H9 (cell line): ENCODE measurements at regions not wholly inside any gene's neighbourhood (a gene's known extent, or its start where the extent isn't known, plus 50 kb on each side); places are given as distances from the start of the nearest gene placed in this dataset.

Experiments
- DNase-seq: peaks from one replicate; pipeline ENCODE4 v3.0.0-alpha.2; 2017
- H2AFZ ChIP-seq: one replicate; pipeline ENCODE4 v1.6.1; 2013; ENCODE audit warnings: mild to moderate bottlenecking, low read length, control low read depth, moderate library complexity
- H2AK5ac ChIP-seq: 2 replicates; pipeline ENCODE4 v1.6.1; 2013; ENCODE audit warnings: low read length, control low read depth, mixed read lengths; ENCODE audit not compliant: insufficient read length
- H2BK120ac ChIP-seq: one replicate; pipeline ENCODE4 v1.6.1; 2013; ENCODE audit warnings: low read depth, mild to moderate bottlenecking, low read length, control low read depth, inconsistent platforms; ENCODE audit not compliant: poor library complexity, severe bottlenecking
- H2BK12ac ChIP-seq: 2 replicates; pipeline ENCODE4 v1.6.1; 2013; ENCODE audit warnings: low read length, control low read depth, mixed read lengths, low read depth; ENCODE audit not compliant: insufficient read length
- H2BK15ac ChIP-seq: 2 replicates; pipeline ENCODE4 v1.6.1; 2013; ENCODE audit warnings: low read depth, low read length, control low read depth
- H2BK20ac ChIP-seq: one replicate; pipeline ENCODE4 v1.6.1; 2013; ENCODE audit warnings: low read depth, mild to moderate bottlenecking, low read length, control low read depth, inconsistent platforms; ENCODE audit not compliant: poor library complexity, severe bottlenecking
- H2BK5ac ChIP-seq: 2 replicates; pipeline ENCODE4 v1.6.1; 2013; ENCODE audit warnings: low read length, control low read depth, mixed read lengths; ENCODE audit not compliant: insufficient read length
- H3K14ac ChIP-seq: 2 replicates; pipeline ENCODE4 v1.6.1; 2013; ENCODE audit warnings: low read length, control low read depth; ENCODE audit not compliant: insufficient read depth
- H3K18ac ChIP-seq: 2 replicates; pipeline ENCODE4 v1.6.1; 2013; ENCODE audit warnings: low read depth, mild to moderate bottlenecking, mixed read lengths, low read length, control low read depth; ENCODE audit not compliant: insufficient read length
- H3K23ac ChIP-seq: 2 replicates; pipeline ENCODE4 v1.6.1; 2013; ENCODE audit warnings: low read length, control low read depth, mixed read lengths, low read depth; ENCODE audit not compliant: insufficient read length
- H3K23me2 ChIP-seq: 2 replicates; pipeline ENCODE4 v1.6.1; 2013; ENCODE audit warnings: low read depth, mild to moderate bottlenecking, mixed read lengths, low read length, control low read depth; ENCODE audit not compliant: insufficient read length, poor library complexity, severe bottlenecking
- H3K27ac ChIP-seq: 2 replicates; pipeline ENCODE4 v1.5.1; 2013; ENCODE audit warnings: low read length, control low read depth, mixed read lengths, low read depth; ENCODE audit not compliant: insufficient read length
- H3K27me3 ChIP-seq: 2 replicates; pipeline ENCODE4 v1.6.1; 2013; ENCODE audit warnings: low read length, control low read depth, inconsistent platforms; ENCODE audit not compliant: insufficient read depth
- H3K4ac ChIP-seq: 2 replicates; pipeline ENCODE4 v1.6.1; 2013; ENCODE audit warnings: low read depth, mild to moderate bottlenecking, control low read depth, inconsistent platforms, low read length, moderate library complexity
- H3K4me1 ChIP-seq: 2 replicates; pipeline ENCODE4 v1.6.1; 2013; ENCODE audit warnings: low read length, control low read depth, inconsistent platforms; ENCODE audit not compliant: insufficient read depth
- H3K4me2 ChIP-seq: 2 replicates; pipeline ENCODE4 v1.6.1; 2013; ENCODE audit warnings: low read length, control low read depth, mixed read lengths; ENCODE audit not compliant: insufficient read length, insufficient read depth
- H3K56ac ChIP-seq: 2 replicates; pipeline ENCODE4 v1.6.1; 2013; ENCODE audit warnings: low read depth, mild to moderate bottlenecking, mixed read lengths, low read length, control low read depth; ENCODE audit not compliant: insufficient read length
- H3K79me1 ChIP-seq: 2 replicates; pipeline ENCODE4 v1.6.1; 2013; ENCODE audit warnings: low read depth, mild to moderate bottlenecking, moderate library complexity, low read length, control low read depth, inconsistent platforms; ENCODE audit not compliant: insufficient read depth, poor library complexity, severe bottlenecking
- H3K79me2 ChIP-seq: 2 replicates; pipeline ENCODE4 v1.6.1; 2013; ENCODE audit warnings: low read length, control low read depth, inconsistent platforms; ENCODE audit not compliant: insufficient read depth
- H3K9ac ChIP-seq: 2 replicates; pipeline ENCODE4 v1.6.1; 2013; ENCODE audit warnings: low read length, control low read depth, mixed read lengths; ENCODE audit not compliant: insufficient read length; ENCODE audit errors: extremely low read depth
- H3K9me3 ChIP-seq: one replicate; pipeline ENCODE4 v1.6.1; 2013; ENCODE audit warnings: low read depth, low read length, inconsistent platforms; ENCODE audit not compliant: control insufficient read depth
- H3T11ph ChIP-seq: one replicate; pipeline ENCODE4 v1.6.1; 2013; ENCODE audit warnings: mild to moderate bottlenecking, low read length, control low read depth, inconsistent platforms
- H4K20me1 ChIP-seq: one replicate; pipeline ENCODE4 v1.6.1; 2013; ENCODE audit not compliant: control insufficient read depth, insufficient read length, insufficient read depth
- H4K5ac ChIP-seq: 2 replicates; pipeline ENCODE4 v1.6.1; 2013; ENCODE audit warnings: low read depth, mild to moderate bottlenecking, mixed read lengths, low read length, control low read depth; ENCODE audit not compliant: insufficient read length
- H4K8ac ChIP-seq: replicated peaks from 2 replicates; pipeline ENCODE4 v1.6.1; 2013; ENCODE audit warnings: low read length, control low read depth, mixed read lengths, low read depth; ENCODE audit not compliant: insufficient read length
- H4K91ac ChIP-seq: 2 replicates; pipeline ENCODE4 v1.6.1; 2013; ENCODE audit warnings: low read depth, mild to moderate bottlenecking, moderate library complexity, mixed read lengths, low read length, control low read depth; ENCODE audit not compliant: insufficient read length
- H3K27ac Mint-ChIP-seq, 3 experiments: 2 replicates in 2 of 3; 3 replicates in 1 of 3; pipeline ENCODE4 v1.8.0; 2020 to 2021; ENCODE audit warnings: mixed read lengths in 3 of 3, mild to moderate bottlenecking in 1 of 3, moderate library complexity in 1 of 3
- H3K27me3 Mint-ChIP-seq: 2 replicates; pipeline ENCODE4 v1.8.0; 2021; ENCODE audit warnings: low read depth, mild to moderate bottlenecking, moderate library complexity, mixed read lengths
- H3K36me3 Mint-ChIP-seq, 3 experiments: 2 replicates in 2 of 3; 3 replicates in 1 of 3; pipeline ENCODE4 v1.8.0; 2020 to 2021; ENCODE audit warnings: low read depth in 3 of 3, mixed read lengths in 3 of 3; ENCODE audit not compliant: insufficient read depth in 1 of 3
- H3K4me1 Mint-ChIP-seq, 2 experiments: 2 replicates each; pipeline ENCODE4 v1.8.0; 2020; ENCODE audit warnings: mixed read lengths in 2 of 2
- H3K4me3 Mint-ChIP-seq, 2 experiments: 2 replicates in 1 of 2; 3 replicates in 1 of 2; pipeline ENCODE4 v1.8.0; 2020 to 2021; ENCODE audit warnings: mild to moderate bottlenecking in 2 of 2, mixed read lengths in 2 of 2, moderate library complexity in 1 of 2
- H3K9me3 Mint-ChIP-seq, 2 experiments: 2 replicates in 1 of 2; 3 replicates in 1 of 2; pipeline ENCODE4 v1.8.0; 2020; ENCODE audit warnings: mild to moderate bottlenecking in 2 of 2, mixed read lengths in 2 of 2, moderate library complexity in 1 of 2
- CTCF ChIP-seq: fragments of 200-600 bp; sonication (generic); conservative IDR thresholded peaks from 3 replicates; pipeline ENCODE4 v1.8.0; 2021; ENCODE audit warnings: antibody characterized with exemption, mild to moderate bottlenecking
- WGBS: extraction: QIAGEN DNeasy Blood & Tissue Kit; methylation state at CpG from one replicate; pipeline ENCODE4 v1.1.7; 2013; ENCODE audit warnings: missing lambda C conversion rate, low lambda C conversion rate, mixed read lengths; ENCODE audit not compliant: insufficient read length; ENCODE audit errors: extremely low coverage; 5-methylcytosine and 5-hydroxymethylcytosine counted together

GRCh38 chr2:52828112-52828511 lies 939.5 kb upstream of the CHAC2 start:
- Histone ChIP-seq H2BK120ac (no peak overlapping the region), H4K20me1 (no peaks in the 10 kb centered on the region), H2AFZ (no peak overlapping the region), H3T11ph (no peak overlapping the region), H3K9me3 (no peaks in the 10 kb centered on the region), H3K56ac (no peak overlapping the region), H4K5ac (no peak overlapping the region), H4K8ac (no peak overlapping the region), H3K79me1 (no peaks in the 10 kb centered on the region), H2BK15ac (no peak overlapping the region), H3K27me3 (no peaks in the 10 kb centered on the region), H2BK20ac (no peak overlapping the region), H3K23ac (no peak overlapping the region), H3K4me1 (no peaks in the 10 kb centered on the region), H3K27ac (no peak overlapping the region), H3K4me2 (no peak overlapping the region), H2AK5ac (no peak overlapping the region), H3K9ac (no peak overlapping the region), H3K18ac (no peak overlapping the region), H4K91ac (no peak overlapping the region), H2BK5ac (no peak overlapping the region), H3K4ac (no peak overlapping the region), H3K79me2 (no peaks in the 10 kb centered on the region), H3K14ac (no peak overlapping the region), H3K23me2 (no peaks in the 10 kb centered on the region), H2BK12ac (no peak overlapping the region)
- whole genome bisulfite sequencing, result no CpG with 5 or more reads among the region's 1 CpG
- H3K9me3 Mint-ChIP-seq, result no peaks in the 10 kb centered on the region
- no peak for TF ChIP-seq CTCF
- no peak overlapping the region for H3K27ac Mint-ChIP-seq
- H3K27me3 Mint-ChIP-seq, result no peaks in the 10 kb centered on the region
- H3K36me3 Mint-ChIP-seq, result no peaks in the 10 kb centered on the region
- no peak for DNase-seq
- H3K4me1 Mint-ChIP-seq, result no peaks in the 10 kb centered on the region
- H3K4me3 Mint-ChIP-seq, result no peak overlapping the region
